ENCODE measurements at regions not wholly inside any gene's neighbourhood (a gene's known extent, or its start where the extent isn't known, plus 50 kb on each side); places are given as distances from the start of the nearest gene placed in this dataset.

GRCh38 chr4:27930976-27931375 is 1070.3 kb downstream of the STIM2 start:
- no peaks in the 10 kb centered on the region for H3K27me3 ChIP-seq (ENCODE audit: control insufficient read depth, insufficient read depth, low read length)
- H3K4me3 ChIP-seq (ENCODE audit: low read depth, low read length), result no peak overlapping the region
- no peaks in the 10 kb centered on the region for H3K36me3 ChIP-seq (ENCODE audit: control insufficient read depth, insufficient read depth, low read length)
- TF ChIP-seq, protein P1, sequence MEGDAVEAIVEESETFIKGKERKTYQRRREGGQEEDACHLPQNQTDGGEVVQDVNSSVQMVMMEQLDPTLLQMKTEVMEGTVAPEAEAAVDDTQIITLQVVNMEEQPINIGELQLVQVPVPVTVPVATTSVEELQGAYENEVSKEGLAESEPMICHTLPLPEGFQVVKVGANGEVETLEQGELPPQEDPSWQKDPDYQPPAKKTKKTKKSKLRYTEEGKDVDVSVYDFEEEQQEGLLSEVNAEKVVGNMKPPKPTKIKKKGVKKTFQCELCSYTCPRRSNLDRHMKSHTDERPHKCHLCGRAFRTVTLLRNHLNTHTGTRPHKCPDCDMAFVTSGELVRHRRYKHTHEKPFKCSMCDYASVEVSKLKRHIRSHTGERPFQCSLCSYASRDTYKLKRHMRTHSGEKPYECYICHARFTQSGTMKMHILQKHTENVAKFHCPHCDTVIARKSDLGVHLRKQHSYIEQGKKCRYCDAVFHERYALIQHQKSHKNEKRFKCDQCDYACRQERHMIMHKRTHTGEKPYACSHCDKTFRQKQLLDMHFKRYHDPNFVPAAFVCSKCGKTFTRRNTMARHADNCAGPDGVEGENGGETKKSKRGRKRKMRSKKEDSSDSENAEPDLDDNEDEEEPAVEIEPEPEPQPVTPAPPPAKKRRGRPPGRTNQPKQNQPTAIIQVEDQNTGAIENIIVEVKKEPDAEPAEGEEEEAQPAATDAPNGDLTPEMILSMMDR (IDR thresholded peaks at IDR 0.05; ENCODE audit: insufficient read depth, low read length, poor library complexity, severe bottlenecking), result no peak
- no peak for DNase-seq (ENCODE audit: low read depth)

DNA sequence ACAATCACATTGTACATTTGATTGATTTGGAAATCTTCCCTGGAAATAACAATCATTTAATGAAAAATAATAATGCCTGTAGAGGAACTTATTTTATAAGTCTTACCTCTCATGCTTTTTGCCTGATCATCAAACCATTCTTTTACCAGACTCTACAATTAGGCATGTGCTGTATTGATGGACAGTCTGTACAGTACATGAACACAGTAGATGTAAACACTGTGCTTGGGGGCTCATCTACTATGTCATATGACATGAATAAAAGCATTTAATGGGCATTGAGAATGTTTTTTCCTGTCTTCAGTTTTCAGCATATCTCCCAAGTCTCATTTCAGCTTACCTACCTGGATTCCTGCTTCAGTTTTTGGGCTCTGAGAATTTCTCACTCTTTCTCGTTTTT is 1070.9 kb downstream of the STIM2 start:
- no peaks in the 10 kb centered on the region for H3K27me3 ChIP-seq (ENCODE audit: control insufficient read depth, insufficient read depth, low read length)
- DNase-seq (ENCODE audit: low read depth), result no peak
- no peaks in the 10 kb centered on the region for H3K36me3 ChIP-seq (ENCODE audit: control insufficient read depth, insufficient read depth, low read length)
- H3K4me3 ChIP-seq (ENCODE audit: low read depth, low read length), result no peak overlapping the region
- TF ChIP-seq, protein P1 (IDR thresholded peaks at IDR 0.05; ENCODE audit: insufficient read depth, low read length, poor library complexity, severe bottlenecking), result no peak

DNA sequence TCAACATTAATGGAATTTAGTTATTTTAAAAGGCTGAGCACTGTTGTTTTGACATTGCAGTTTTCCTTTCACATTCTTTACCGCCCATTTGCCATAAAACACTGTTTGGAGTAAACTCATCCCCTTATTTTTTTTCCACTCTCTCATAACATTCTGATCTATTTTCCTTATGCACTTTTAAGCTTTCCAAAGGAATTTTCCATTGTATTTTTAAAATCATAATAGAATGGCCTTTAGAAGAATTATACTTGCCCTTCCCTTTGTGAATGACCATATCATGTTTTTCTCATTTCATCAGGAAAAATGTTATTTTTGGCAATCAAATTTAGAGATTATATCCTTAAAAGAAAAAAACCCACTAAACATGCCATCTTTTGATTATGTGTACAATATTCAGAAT is 1074.2 kb downstream of the STIM2 start:
- Histone ChIP-seq H3K27me3 (ENCODE audit: control insufficient read depth, insufficient read depth, low read length) (no peaks in the 10 kb centered on the region), H3K36me3 (ENCODE audit: control insufficient read depth, insufficient read depth, low read length) (no peaks in the 10 kb centered on the region), H3K4me3 (ENCODE audit: low read depth, low read length) (no peak overlapping the region)
- TF ChIP-seq, protein P1 (IDR thresholded peaks at IDR 0.05; ENCODE audit: insufficient read depth, low read length, poor library complexity, severe bottlenecking), result no peak
- no peak for DNase-seq (ENCODE audit: low read depth)

- H3K27me3 ChIP-seq (ENCODE audit: control insufficient read depth, insufficient read depth, low read length), result no peaks in the 10 kb centered on the region
- no peak for DNase-seq (ENCODE audit: low read depth)
- no peak overlapping the region for H3K4me3 ChIP-seq (ENCODE audit: low read depth, low read length)
- TF ChIP-seq, protein P1 (IDR thresholded peaks at IDR 0.05; ENCODE audit: insufficient read depth, low read length, poor library complexity, severe bottlenecking), result no peak
- H3K36me3 ChIP-seq (ENCODE audit: control insufficient read depth, insufficient read depth, low read length), result no peaks in the 10 kb centered on the region
Observed at GRCh38 chr4:27946799-27947198, 1086.2 kb downstream of the STIM2 start.

GRCh38 chr4:27947302-27947701 is 1086.7 kb downstream of the STIM2 start:
- no peak for DNase-seq (ENCODE audit: low read depth)
- Histone ChIP-seq H3K4me3 (ENCODE audit: low read depth, low read length) (no peak overlapping the region), H3K27me3 (ENCODE audit: control insufficient read depth, insufficient read depth, low read length) (no peaks in the 10 kb centered on the region), H3K36me3 (ENCODE audit: control insufficient read depth, insufficient read depth, low read length) (no peaks in the 10 kb centered on the region)
- TF ChIP-seq, protein P1 (IDR thresholded peaks at IDR 0.05; ENCODE audit: insufficient read depth, low read length, poor library complexity, severe bottlenecking), result no peak

GRCh38 chr4:27964095-27964494 is 1103.5 kb downstream of the STIM2 start:
- no peaks in the 10 kb centered on the region for H3K27me3 ChIP-seq (ENCODE audit: control insufficient read depth, insufficient read depth, low read length)
- TF ChIP-seq, protein P1 (IDR thresholded peaks at IDR 0.05; ENCODE audit: insufficient read depth, low read length, poor library complexity, severe bottlenecking), result no peak
- no peak for DNase-seq (ENCODE audit: low read depth)
- no peaks in the 10 kb centered on the region for H3K36me3 ChIP-seq (ENCODE audit: control insufficient read depth, insufficient read depth, low read length)
- no peak overlapping the region for H3K4me3 ChIP-seq (ENCODE audit: low read depth, low read length)
